IMR-90 (cell line): ENCODE measurements at regions not wholly inside any gene's neighbourhood (a gene's known extent, or its start where the extent isn't known, plus 50 kb on each side); places are given as distances from the start of the nearest gene placed in this dataset.

ENCODE experiments used
- ATAC-seq: fragments of 200-7000 bp; cut with Tn5 transposase; 2 replicates; pipeline ENCODE4 v1.9.1; 2020; ENCODE audit warnings: low read depth, mild to moderate bottlenecking, moderate library complexity
- BruUV-seq: library from RNA; stranded (reverse); fragments of 400-500 nt; replicated peaks from 2 replicates; lab custom pipeline; 2021; lab: Mats Ljungman, UMichigan
- CTCF ChIA-PET: fragments of 300-600 bp; formaldehyde crosslinking; extraction: SDS; loops from one replicate; lab custom pipeline; 2021; ENCODE audit warnings: antibody characterized with exemption; lab: Yijun Ruan, JAX
- POLR2A ChIA-PET: fragments of 300-600 bp; sonication (Branson Sonifier 250); formaldehyde crosslinking; loops from one replicate; lab custom pipeline; 2022; ENCODE audit warnings: antibody characterized with exemption; ENCODE audit not compliant: unreplicated experiment; lab: Charles Lee
- DNase-seq: peaks from one replicate; pipeline ENCODE4 v3.0.0; 2013
- H2AFZ ChIP-seq: replicated peaks from 2 replicates; pipeline ENCODE3; 2013; ENCODE audit warnings: low read length, mild to moderate bottlenecking; ENCODE audit not compliant: poor library complexity
- H2AK5ac ChIP-seq: 2 replicates; pipeline ENCODE4 v1.6.1; 2013; ENCODE audit warnings: low read depth, low read length, inconsistent platforms
- H2AK9ac ChIP-seq: replicated peaks from 2 replicates; pipeline ENCODE3; 2013; ENCODE audit warnings: mild to moderate bottlenecking, low read depth, low read length, moderate library complexity; ENCODE audit not compliant: poor library complexity
- H2BK120ac ChIP-seq: 2 replicates; pipeline ENCODE4 v1.6.1; 2013; ENCODE audit warnings: low read depth, low read length, inconsistent platforms
- H2BK15ac ChIP-seq: 3 replicates; pipeline ENCODE4 v1.6.1; 2013; ENCODE audit warnings: low read depth, low read length, inconsistent platforms
- H2BK20ac ChIP-seq: 2 replicates; pipeline ENCODE4 v1.6.1; 2013; ENCODE audit warnings: low read depth, mild to moderate bottlenecking, inconsistent platforms, low read length, moderate library complexity
- H2BK5ac ChIP-seq: 2 replicates; pipeline ENCODE4 v1.6.1; 2013; ENCODE audit warnings: mild to moderate bottlenecking, low read depth, low read length, inconsistent platforms; ENCODE audit not compliant: poor library complexity, severe bottlenecking
- H3K14ac ChIP-seq: replicated peaks from 2 replicates; pipeline ENCODE4 v1.6.1; 2013; ENCODE audit warnings: low read depth, low read length, inconsistent platforms
- H3K18ac ChIP-seq: 2 replicates; pipeline ENCODE4 v1.6.1; 2013; ENCODE audit warnings: low read depth, low read length, control low read depth
- H3K23ac ChIP-seq: 2 replicates; pipeline ENCODE4 v1.6.1; 2013; ENCODE audit warnings: low read depth, low read length, inconsistent platforms
- H3K27ac ChIP-seq: 2 replicates; pipeline ENCODE4 v1.5.1; 2013; ENCODE audit warnings: mild to moderate bottlenecking, control low read depth, low read length; ENCODE audit not compliant: insufficient read depth
- H3K27me3 ChIP-seq: 2 replicates; pipeline ENCODE4 v1.6.1; 2013; ENCODE audit warnings: low read length; ENCODE audit not compliant: control insufficient read depth, insufficient read depth
- H3K36me3 ChIP-seq: 2 replicates; pipeline ENCODE4 v1.6.1; 2013; ENCODE audit warnings: low read length, mixed read lengths; ENCODE audit not compliant: control insufficient read depth, insufficient read depth
- H3K4ac ChIP-seq: 2 replicates; pipeline ENCODE4 v1.6.1; 2013; ENCODE audit warnings: low read depth, low read length, inconsistent platforms
- H3K4me1 ChIP-seq: 2 replicates; pipeline ENCODE4 v1.6.1; 2013; ENCODE audit warnings: low read length, mixed read lengths; ENCODE audit not compliant: control insufficient read depth, insufficient read depth
- H3K4me2 ChIP-seq: 2 replicates; pipeline ENCODE4 v1.6.1; 2013; ENCODE audit warnings: low read depth, mild to moderate bottlenecking, control low read depth, low read length, moderate library complexity
- H3K4me3 ChIP-seq: 2 replicates; pipeline ENCODE4 v1.5.1; 2013; ENCODE audit warnings: low read depth, mild to moderate bottlenecking, control low read depth, low read length, moderate library complexity; ENCODE audit not compliant: insufficient read depth
- H3K56ac ChIP-seq: 2 replicates; pipeline ENCODE4 v1.6.1; 2013; ENCODE audit warnings: low read length, inconsistent platforms; ENCODE audit not compliant: insufficient read depth; ENCODE audit errors: extremely low read depth
- H3K79me1 ChIP-seq, 2 experiments: 2 replicates each; pipeline ENCODE4 v1.6.1; 2013; ENCODE audit warnings: low read length in 2 of 2, inconsistent platforms in 1 of 2, low read depth in 1 of 2
- H3K9ac ChIP-seq: 2 replicates; pipeline ENCODE4 v1.6.1; 2013; ENCODE audit warnings: low read depth, low read length, control low read depth
- H3K9me1 ChIP-seq: 2 replicates; pipeline ENCODE4 v1.6.1; 2013; ENCODE audit warnings: low read length, inconsistent platforms; ENCODE audit not compliant: insufficient read depth
- H3K9me3 ChIP-seq: 2 replicates; pipeline ENCODE4 v1.6.1; 2013; ENCODE audit warnings: low read length; ENCODE audit not compliant: control insufficient read depth, insufficient read depth
- H4K20me1 ChIP-seq: 2 replicates; pipeline ENCODE4 v1.6.1; 2013; ENCODE audit warnings: low read length, inconsistent platforms; ENCODE audit not compliant: insufficient read depth
- H4K5ac ChIP-seq: 2 replicates; pipeline ENCODE4 v1.6.1; 2013; ENCODE audit warnings: mild to moderate bottlenecking, low read depth, low read length, control low read depth
- H4K8ac ChIP-seq, 2 experiments: 2 replicates each; pipeline ENCODE4 v1.6.1; 2013; ENCODE audit warnings: low read depth in 2 of 2, low read length in 2 of 2, control low read depth in 1 of 2, inconsistent platforms in 1 of 2
- H4K91ac ChIP-seq: 2 replicates; pipeline ENCODE4 v1.6.1; 2013; ENCODE audit warnings: low read depth, low read length, inconsistent platforms; ENCODE audit not compliant: insufficient read depth
- BHLHE40 ChIP-seq: fragments of 150-350 bp; IDR thresholded peaks from 2 replicates; pipeline ENCODE4 v1.6.1; 2016; ENCODE audit warnings: mild to moderate bottlenecking, low read depth, low read length
- CEBPB ChIP-seq: IDR thresholded peaks from 2 replicates; pipeline ENCODE4 v1.6.1; 2012; ENCODE audit warnings: low read depth, low read length, improper control_type of control experiment
- CHD1 ChIP-seq: IDR thresholded peaks from 2 replicates; pipeline ENCODE4 v1.6.1; 2012; ENCODE audit warnings: low read depth, low read length, improper control_type of control experiment
- CTCF ChIP-seq: conservative IDR thresholded peaks from 2 replicates; pipeline ENCODE4 v1.5.1; 2012; ENCODE audit warnings: mild to moderate bottlenecking, low read depth, low read length, improper control_type of control experiment
- FOS ChIP-seq: fragments of 150-350 bp; IDR thresholded peaks from 2 replicates; pipeline ENCODE4 v1.6.1; 2016; ENCODE audit warnings: low read depth, low read length
- MAFK ChIP-seq: IDR thresholded peaks from 2 replicates; pipeline ENCODE4 v1.6.1; 2012; ENCODE audit warnings: low read depth, low read length, improper control_type of control experiment
- NFE2L2 ChIP-seq: fragments of 150-350 bp; IDR thresholded peaks from 2 replicates; pipeline ENCODE4 v1.6.1; 2016; ENCODE audit warnings: low read depth, mild to moderate bottlenecking, low read length
- POLR2A ChIP-seq: IDR thresholded peaks from 2 replicates; pipeline ENCODE4 v1.6.1; 2012; ENCODE audit warnings: mild to moderate bottlenecking, low read depth, low read length
- RCOR1 ChIP-seq: IDR thresholded peaks from 2 replicates; pipeline ENCODE4 v1.6.1; 2012; ENCODE audit warnings: mild to moderate bottlenecking, low read length, improper control_type of control experiment; ENCODE audit not compliant: insufficient replicate concordance
- SMC3 ChIP-seq: fragments of 150-350 bp; IDR thresholded peaks from 2 replicates; pipeline ENCODE4 v1.6.1; 2016; ENCODE audit warnings: low read depth, mild to moderate bottlenecking, antibody characterized with exemption, low read length, moderate library complexity
- USF2 ChIP-seq: fragments of 150-350 bp; IDR thresholded peaks from 2 replicates; pipeline ENCODE4 v1.6.1; 2017; ENCODE audit warnings: mild to moderate bottlenecking, antibody characterized with exemption, low read length, low read depth
- dilution Hi-C: fragments of 300-500 bp; cut with HindIII; formaldehyde crosslinking; loops from one replicate; pipeline ENCODE4 v1.14.3; 2018; ENCODE audit warnings: low sequenced_read_pairs; ENCODE audit not compliant: unreplicated experiment
- in situ Hi-C: fragments of 300-500 bp; cut with MboI; formaldehyde crosslinking; loops from 3 replicates; pipeline ENCODE4 v1.14.3; 2019; ENCODE audit warnings: low sequenced_read_pairs, inconsistent platforms, mixed read lengths
- intact Hi-C: fragments of 100-400 bp; cut with micrococcal nuclease; formaldehyde crosslinking; loops from 2 replicates; pipeline ENCODE4 v1.10.0; 2022
- TF ChIP-seq, protein P1 (sequence below): fragments of 150-350 bp; IDR thresholded peaks from 2 replicates; pipeline ENCODE4 v1.6.1; 2016; ENCODE audit warnings: low read depth, mild to moderate bottlenecking, low read length, moderate library complexity, borderline replicate concordance

GRCh38 chr3:157816296-157816695, 289.9 kb downstream of the SHOX2 start:
- no peak overlapping the region for H3K27ac ChIP-seq
- ATAC-seq (no peak), DNase-seq (no peak)
- ChIA-PET CTCF (no interaction called here), POLR2A (no interaction called here)
- H3K14ac ChIP-seq = no peak overlapping the region
- H3K18ac ChIP-seq = no peak overlapping the region
- no peak overlapping the region for H2BK20ac ChIP-seq
- H3K9me3 ChIP-seq = no peaks in the 10 kb centered on the region
- no peak overlapping the region for H2BK15ac ChIP-seq
- no peaks in the 10 kb centered on the region for H3K79me1 ChIP-seq
- no peak overlapping the region for H2AK5ac ChIP-seq
- H2BK5ac ChIP-seq = no peak overlapping the region
- no peak overlapping the region for H3K4me2 ChIP-seq
- intact Hi-C loops (no loop called here), dilution Hi-C loops (no loop called here), in situ Hi-C loops (no loop called here)
- H3K36me3 ChIP-seq = no peaks in the 10 kb centered on the region
- no peak overlapping the region for H3K4me3 ChIP-seq
- H3K4me1 ChIP-seq = no peaks in the 10 kb centered on the region
- H3K9me1 ChIP-seq = no peaks in the 10 kb centered on the region
- H4K20me1 ChIP-seq = no peaks in the 10 kb centered on the region
- no peak for TF ChIP-seq MAFK
- no peak for TF ChIP-seq USF2
- TF ChIP-seq CTCF = no peak
- TF ChIP-seq FOS = no peak
- no peak for TF ChIP-seq POLR2A
- no peak for TF ChIP-seq CHD1
- TF ChIP-seq BHLHE40 = no peak
- TF ChIP-seq CEBPB = no peak
- TF ChIP-seq NFE2L2 = no peak
- TF ChIP-seq, protein P1, sequence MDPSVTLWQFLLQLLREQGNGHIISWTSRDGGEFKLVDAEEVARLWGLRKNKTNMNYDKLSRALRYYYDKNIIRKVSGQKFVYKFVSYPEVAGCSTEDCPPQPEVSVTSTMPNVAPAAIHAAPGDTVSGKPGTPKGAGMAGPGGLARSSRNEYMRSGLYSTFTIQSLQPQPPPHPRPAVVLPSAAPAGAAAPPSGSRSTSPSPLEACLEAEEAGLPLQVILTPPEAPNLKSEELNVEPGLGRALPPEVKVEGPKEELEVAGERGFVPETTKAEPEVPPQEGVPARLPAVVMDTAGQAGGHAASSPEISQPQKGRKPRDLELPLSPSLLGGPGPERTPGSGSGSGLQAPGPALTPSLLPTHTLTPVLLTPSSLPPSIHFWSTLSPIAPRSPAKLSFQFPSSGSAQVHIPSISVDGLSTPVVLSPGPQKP = no peak
- TF ChIP-seq RCOR1 = no peak
- TF ChIP-seq SMC3 = no peak
- BruUV-seq = no TSS peak
- H2AK9ac ChIP-seq = no peak overlapping the region
- no peak overlapping the region for H4K8ac ChIP-seq
- H4K5ac ChIP-seq = no peak overlapping the region
- peaks cover 4% of the 10 kb centered on the region; the same call in 1 of the 2 replicates for H3K27me3 ChIP-seq
- no peak overlapping the region for H3K4ac ChIP-seq
- no peak overlapping the region for H3K23ac ChIP-seq
- no peak overlapping the region for H3K56ac ChIP-seq
- H2BK120ac ChIP-seq = no peak overlapping the region
- no peak overlapping the region for H4K91ac ChIP-seq
- H3K9ac ChIP-seq = no peak overlapping the region
- H2AFZ ChIP-seq = no peak overlapping the region
